GM13977 (cell line): ENCODE measurements at regions not wholly inside any gene's neighbourhood (a gene's known extent, or its start where the extent isn't known, plus 50 kb on each side); places are given as distances from the start of the nearest gene placed in this dataset.

Experiments
- DNase-seq: peaks from one replicate; pipeline ENCODE4 v3.0.0; 2012; ENCODE audit warnings: low spot score
- CTCF ChIP-seq: IDR thresholded peaks from 2 replicates; pipeline ENCODE4 v1.5.1; 2012; ENCODE audit warnings: mild to moderate bottlenecking, control low read depth; ENCODE audit not compliant: insufficient read depth; ENCODE audit errors: extremely low read depth, missing control alignments
- in situ Hi-C: fragments of 300-500 bp; cut with MboI; formaldehyde crosslinking; loops from one replicate; pipeline ENCODE4 v1.12.0; 2022; ENCODE audit warnings: low sequenced_read_pairs, low pct_unique_long_range_greater_than_20kb, mixed read lengths, inconsistent platforms; ENCODE audit not compliant: unreplicated experiment

- in situ Hi-C loops, result no loop called here
- TF ChIP-seq CTCF, result no peak
Measured at GRCh38 chr17:79466562-79467350, 144.1 kb downstream of the RBFOX3 start.

GRCh38 chr17:79465681-79466025 lies 145.2 kb downstream of the RBFOX3 start:
- TF ChIP-seq CTCF, result no peak
- no peak for DNase-seq
- in situ Hi-C loops, result no loop called here

More at GRCh38 chr17:79466562-79467350, 144.1 kb downstream of the RBFOX3 start:
- DNase-seq, result no peak

- DNase-seq, result no peak
- TF ChIP-seq CTCF, result no peak
- in situ Hi-C loops, result no loop called here
Measured at GRCh38 chr17:79465011-79465680, 145.7 kb downstream of the RBFOX3 start.

- no peak for TF ChIP-seq CTCF
- in situ Hi-C loops, result no loop called here
- no peak for DNase-seq
Measured at GRCh38 chr17:79464318-79465010, 146.4 kb downstream of the RBFOX3 start.

- DNase-seq, result no peak
- in situ Hi-C loops, result no loop called here
- TF ChIP-seq CTCF, result no peak
Measured at GRCh38 chr17:79463421-79464317, 147.2 kb downstream of the RBFOX3 start.

- TF ChIP-seq CTCF, result no peak
- in situ Hi-C loops, result no loop called here
- no peak for DNase-seq
Measured at GRCh38 chr17:79461041-79461440, 149.8 kb downstream of the RBFOX3 start.
